CD14-positive monocyte (primary cell): ENCODE measurements at regions not wholly inside any gene's neighbourhood (a gene's known extent, or its start where the extent isn't known, plus 50 kb on each side); places are given as distances from the start of the nearest gene placed in this dataset.

Experiments
- DNase-seq, 3 donors: peaks; one replicate each; pipeline ENCODE4 v3.0.0-alpha.2; 2011 to 2022
- H2AFZ ChIP-seq: 2 replicates; pipeline ENCODE4 v1.6.0; 2012; ENCODE audit warnings: mild to moderate bottlenecking, low read depth, low read length, inconsistent platforms; ENCODE audit not compliant: insufficient read depth, poor library complexity, severe bottlenecking
- H3K27ac ChIP-seq, 2 donors: 1 replicate in 1 of 2; 2 replicates in 1 of 2; pipeline ENCODE4 v1.5.1; 2012 to 2013; ENCODE audit warnings: low read length in 2 of 2, control low read depth in 1 of 2, inconsistent platforms in 1 of 2, low read depth in 1 of 2, mild to moderate bottlenecking in 1 of 2
- H3K27me3 ChIP-seq, 2 donors: one replicate each; pipeline versions ENCODE4 v1.6.0 to v1.6.1; 2011 to 2013; ENCODE audit warnings: low read length in 2 of 2; ENCODE audit not compliant: control insufficient read depth in 2 of 2, insufficient read depth in 2 of 2
- H3K36me3 ChIP-seq, 2 donors: replicated peaks in 1 of 2; 1 replicate in 1 of 2; 2 replicates in 1 of 2; pipeline versions ENCODE4 v1.5.1 to v1.6.1; 2012 to 2013; ENCODE audit warnings: low read length in 2 of 2, control low read depth in 1 of 2, inconsistent platforms in 1 of 2, mild to moderate bottlenecking in 1 of 2; ENCODE audit not compliant: insufficient read depth in 2 of 2, control insufficient read depth in 1 of 2
- H3K4me1 ChIP-seq, 2 donors: 1 replicate in 1 of 2; 2 replicates in 1 of 2; pipeline versions ENCODE4 v1.5.1 to v1.6.1; 2012 to 2013; ENCODE audit warnings: low read length in 2 of 2, control low read depth in 1 of 2, inconsistent platforms in 1 of 2, mild to moderate bottlenecking in 1 of 2, moderate library complexity in 1 of 2; ENCODE audit not compliant: insufficient read depth in 2 of 2, control insufficient read depth in 1 of 2
- H3K4me2 ChIP-seq: replicated peaks from 2 replicates; pipeline ENCODE3; 2012; ENCODE audit warnings: low read length, moderate library complexity, mild to moderate bottlenecking; ENCODE audit not compliant: poor library complexity, severe bottlenecking; ENCODE audit errors: extremely low read depth
- H3K4me3 ChIP-seq, 3 experiments: fragments of 200-600 bp in 1 of 3; sonication (generic) in 1 of 3; replicated peaks in 1 of 3; 1 replicate in 2 of 3; 2 replicates in 1 of 3; pipeline ENCODE4 v1.5.1; 2011 to 2013; ENCODE audit warnings: low read length in 3 of 3, mild to moderate bottlenecking in 3 of 3, control low read depth in 2 of 3, low read depth in 2 of 3, inconsistent platforms in 1 of 3, moderate library complexity in 1 of 3
- H3K79me2 ChIP-seq: 2 replicates; pipeline ENCODE4 v1.6.0; 2012; ENCODE audit warnings: mild to moderate bottlenecking, control low read depth, inconsistent platforms, low read length, moderate library complexity; ENCODE audit not compliant: insufficient read depth
- H3K9ac ChIP-seq: 2 replicates; pipeline ENCODE4 v1.6.0; 2017; ENCODE audit warnings: low read length, mild to moderate bottlenecking; ENCODE audit not compliant: insufficient read depth, poor library complexity, severe bottlenecking
- H3K9me3 ChIP-seq, 2 donors: replicated peaks in 1 of 2; 1 replicate in 1 of 2; 2 replicates in 1 of 2; pipeline versions ENCODE4 v1.5.1 to v1.6.1; 2012 to 2013; ENCODE audit warnings: low read length in 2 of 2, control low read depth in 1 of 2; ENCODE audit not compliant: control insufficient read depth in 1 of 2, insufficient read depth in 1 of 2
- H4K20me1 ChIP-seq: 2 replicates; pipeline ENCODE4 v1.6.0; 2012; ENCODE audit warnings: mild to moderate bottlenecking, low read length, control low read depth, moderate library complexity; ENCODE audit not compliant: insufficient read depth
- H3K27ac Mint-ChIP-seq, 7 donors: one replicate each; pipeline ENCODE4 v1.8.0; 2020; ENCODE audit warnings: mild to moderate bottlenecking in 7 of 7, mixed read lengths in 7 of 7, moderate library complexity in 6 of 7, inconsistent platforms in 2 of 7
- H3K27me3 Mint-ChIP-seq, 3 donors: one replicate each; pipeline ENCODE4 v1.8.0; 2021 to 2022; ENCODE audit warnings: low read depth in 3 of 3, mild to moderate bottlenecking in 3 of 3, mixed read lengths in 3 of 3, moderate library complexity in 3 of 3, inconsistent platforms in 1 of 3
- H3K36me3 Mint-ChIP-seq, 2 donors: one replicate each; pipeline ENCODE4 v1.8.0; 2020; ENCODE audit warnings: mixed read lengths in 2 of 2, inconsistent platforms in 1 of 2, mild to moderate bottlenecking in 1 of 2
- H3K4me1 Mint-ChIP-seq: one replicate; pipeline ENCODE4 v1.8.0; 2020; ENCODE audit warnings: mild to moderate bottlenecking, mixed read lengths
- H3K4me3 Mint-ChIP-seq, 2 donors: one replicate each; pipeline ENCODE4 v1.8.0; 2020; ENCODE audit warnings: mild to moderate bottlenecking in 2 of 2, mixed read lengths in 2 of 2, moderate library complexity in 1 of 2
- H3K9me3 Mint-ChIP-seq, 7 donors: one replicate each; pipeline ENCODE4 v1.8.0; 2020 to 2022; ENCODE audit warnings: mixed read lengths in 7 of 7, mild to moderate bottlenecking in 6 of 7, moderate library complexity in 6 of 7, inconsistent platforms in 2 of 7
- CTCF ChIP-seq: fragments of 200-600 bp; IDR thresholded peaks from one replicate; pipeline ENCODE4 v1.8.0; 2022; ENCODE audit warnings: antibody characterized with exemption, mild to moderate bottlenecking
- WGBS: methylation state at CpG from one replicate; pipeline ENCODE4 v1.1.5; 2013; ENCODE audit warnings: missing lambda C conversion rate; ENCODE audit not compliant: insufficient coverage; 5-methylcytosine and 5-hydroxymethylcytosine counted together
- intact Hi-C, 2 donors: fragments of 100-400 bp; cut with micrococcal nuclease; formaldehyde crosslinking; loops; one replicate each; pipeline versions ENCODE4 v1.15.0 to v1.15.1; 2023

GRCh38 chr7:136058546-136058945, 81.4 kb upstream of the MTPN start:
- Histone ChIP-seq H3K4me2 (no peak overlapping the region), H3K27me3 (no peaks in the 10 kb centered on the region), H3K4me1 (no peaks in the 10 kb centered on the region), H3K4me3 (no peak overlapping the region), H3K36me3 (no peaks in the 10 kb centered on the region), H3K79me2 (no peaks in the 10 kb centered on the region), H3K9ac (no peak overlapping the region), H3K27ac (no peak overlapping the region), H2AFZ (no peak overlapping the region), H4K20me1 (no peaks in the 10 kb centered on the region), H3K9me3 (no peaks in the 10 kb centered on the region)
- DNase-seq = no peak
- Mint-ChIP-seq H3K4me3 (no peak overlapping the region), H3K27ac (no peak overlapping the region), H3K36me3 (no peaks in the 10 kb centered on the region), H3K27me3 (peaks cover 0 to 5% (median 3%) of the 10 kb centered on the region in 3 donors), H3K9me3 (peaks cover 0 to 3% (median 0%) of the 10 kb centered on the region in 7 donors), H3K4me1 (no peaks in the 10 kb centered on the region)
- TF ChIP-seq CTCF = no peak
- intact Hi-C loops = no loop called here

DNA sequence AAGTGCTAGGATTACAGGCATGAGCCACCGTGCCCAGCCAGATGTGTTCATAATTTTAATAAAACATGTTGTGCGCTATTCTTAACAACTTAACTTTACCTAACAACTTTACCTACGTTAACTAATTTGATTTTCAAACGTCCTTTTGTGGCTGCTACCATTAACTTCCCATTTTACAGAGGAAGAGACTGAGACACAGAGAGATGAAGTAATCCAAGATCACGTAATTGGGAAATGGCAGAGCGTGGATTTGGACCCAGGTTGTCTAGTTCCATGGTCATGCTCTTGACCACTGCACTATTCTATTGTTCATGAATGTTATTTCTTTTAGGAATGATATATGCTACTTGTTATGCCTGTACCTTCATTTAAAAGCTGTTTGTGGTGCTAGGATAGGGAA, 80.3 kb upstream of the MTPN start:
- Histone ChIP-seq H3K4me1 (no peaks in the 10 kb centered on the region), H3K27ac (no peak overlapping the region), H3K4me3 (no peak overlapping the region), H3K9ac (no peak overlapping the region), H3K9me3 (no peaks in the 10 kb centered on the region), H3K4me2 (no peak overlapping the region), H4K20me1 (no peaks in the 10 kb centered on the region), H2AFZ (no peak overlapping the region), H3K36me3 (no peaks in the 10 kb centered on the region), H3K27me3 (no peaks in the 10 kb centered on the region), H3K79me2 (no peaks in the 10 kb centered on the region)
- intact Hi-C loops = no loop called here
- peaks cover 0 to 3% (median 0%) of the 10 kb centered on the region in 7 donors for H3K9me3 Mint-ChIP-seq
- H3K27me3 Mint-ChIP-seq = peaks cover 0 to 5% (median 3%) of the 10 kb centered on the region in 3 donors
- H3K27ac Mint-ChIP-seq = no peak overlapping the region
- H3K4me3 Mint-ChIP-seq = no peak overlapping the region
- no peaks in the 10 kb centered on the region for H3K4me1 Mint-ChIP-seq
- no peak for TF ChIP-seq CTCF
- no peak for DNase-seq
- no peaks in the 10 kb centered on the region for H3K36me3 Mint-ChIP-seq
- no CpG with 5 or more reads among the region's 6 CpGs for whole genome bisulfite sequencing
